ENCODE measurements at regions not wholly inside any gene's neighbourhood (a gene's known extent, or its start where the extent isn't known, plus 50 kb on each side); places are given as distances from the start of the nearest gene placed in this dataset.

- TF ChIP-seq PBX3 (IDR thresholded peaks at IDR 0.05) (peak; percentile 73), EP300 (IDR thresholded peaks at IDR 0.05; ENCODE audit: borderline replicate concordance in 1 of 2, low read depth in 1 of 2, low read length in 1 of 2) (peak; percentile 45 to 94), FOXM1 (IDR thresholded peaks at IDR 0.05; ENCODE audit: low read depth) (peak; percentile 94), EZH2phosphoT487 (IDR thresholded peaks at IDR 0.05; ENCODE audit: borderline replicate concordance, low read depth) (no peak), TAF1 (IDR thresholded peaks at IDR 0.05; ENCODE audit: borderline replicate concordance, low read depth, low read length) (no peak), TEAD4 (IDR thresholded peaks at IDR 0.05; ENCODE audit: borderline replicate concordance, insufficient read depth) (peak; percentile 95), MAX (IDR thresholded peaks at IDR 0.05; ENCODE audit: low read depth) (peak; percentile 52), CHD2 (IDR thresholded peaks at IDR 0.05; ENCODE audit: low read length, partially characterized antibody) (no peak), GABPA (IDR thresholded peaks at IDR 0.05; ENCODE audit: low read depth) (no peak)
These were observed 194.4 kb downstream of the MAP2K6 start (continued) for GRCh38 chr17:69608808-69609472.

GRCh38 chr17:69609473-69610305 lies 195.2 kb downstream of the MAP2K6 start:
- H3K79me2 ChIP-seq (ENCODE audit: insufficient read depth): no peaks in the 10 kb centered on the region
- no peaks in the 10 kb centered on the region for H4K20me1 ChIP-seq (ENCODE audit: insufficient read depth)
- peak overlapping the region; percentile 96 to 99 for H3K27ac ChIP-seq (ENCODE audit: low read depth in 2 of 2, low read length in 1 of 2)
- DNase-seq: no peak
- H2AFZ ChIP-seq (ENCODE audit: low read depth): peak overlapping the region; percentile 11; the same call in 1 of the 2 replicates
- ChIA-PET POLR2A (no interaction called here), CTCF (interaction anchor here (0.6 to 4.4 kb wide), 24 partner anchors 10 to 1020 kb away, joined by 3 to 57 read pairs (median 4); partner anchors contain the start of gene ABCA5)
- H3F3A ChIP-seq (replicated peaks; ENCODE audit: insufficient read depth): peaks cover 32% of the 10 kb centered on the region
- no peaks in the 10 kb centered on the region for H3K9me3 ChIP-seq
- peak overlapping the region; percentile 51 for H3K4me2 ChIP-seq
- H3K36me3 ChIP-seq (replicated peaks in 1 of 2; ENCODE audit: control insufficient read depth in 1 of 2, insufficient read depth in 2 of 2, low read length in 1 of 2): no peaks in the 10 kb centered on the region
- peak overlapping the region; percentile 44 for H3K9ac ChIP-seq
- peak overlapping the region in 1 of 2 experiments; percentile 24; a peak in 1 of 4 replicates for H3K4me3 ChIP-seq (ENCODE audit: low read depth in 2 of 2, low read length in 1 of 2)
- TF ChIP-seq IRF3 (IDR thresholded peaks at IDR 0.05; ENCODE audit: low read depth, low read length) (no peak), TAF1 (IDR thresholded peaks at IDR 0.05; ENCODE audit: borderline replicate concordance, low read depth, low read length) (no peak), MXI1 (IDR thresholded peaks at IDR 0.05; ENCODE audit: low read depth, low read length) (no peak), ELF1 (IDR thresholded peaks at IDR 0.05) (no peak), CTCF (IDR thresholded peaks at IDR 0.05) (peak; percentile 92), RAD21 (IDR thresholded peaks at IDR 0.05; ENCODE audit: low read length) (peak; percentile 58), FOXJ3 (CRISPR knock-in tag; IDR thresholded peaks at IDR 0.05) (no peak), RFX5 (IDR thresholded peaks at IDR 0.05; ENCODE audit: low read length) (no peak), SIN3A (IDR thresholded peaks at IDR 0.05; ENCODE audit: borderline replicate concordance, low read depth, low read length) (no peak), PBX3 (IDR thresholded peaks at IDR 0.05) (no peak), FOXM1 (IDR thresholded peaks at IDR 0.05; ENCODE audit: low read depth) (no peak), YY1 (IDR thresholded peaks at IDR 0.05; ENCODE audit: low read depth) (no peak), SMC3 (IDR thresholded peaks at IDR 0.05; ENCODE audit: low read depth, low read length) (peak; percentile 45), ZBTB33 (IDR thresholded peaks at IDR 0.05; ENCODE audit: borderline replicate concordance, low read depth) (no peak)
- H3K27me3 ChIP-seq (ENCODE audit: insufficient read depth): no peaks in the 10 kb centered on the region
- H3K9me2 ChIP-seq: no peaks in the 10 kb centered on the region
- H3K4me1 ChIP-seq (ENCODE audit: control insufficient read depth in 1 of 2, insufficient read depth in 2 of 2, low read depth in 1 of 2, low read length in 1 of 2): peaks cover 23 to 30% of the 10 kb centered on the region in 2 experiments
- 76% methylated on average over 6 of the region's 6 CpGs for WGBS (ENCODE audit: low lambda C conversion rate)

Measured in SK-N-SH (cell line).